ES-I3 (cell line): ENCODE measurements at regions not wholly inside any gene's neighbourhood (a gene's known extent, or its start where the extent isn't known, plus 50 kb on each side); places are given as distances from the start of the nearest gene placed in this dataset.

Experiments used
- H3K36me3 ChIP-seq: 2 replicates; pipeline ENCODE4 v1.6.1; 2013; ENCODE audit warnings: mild to moderate bottlenecking, low read length, control low read depth, moderate library complexity; ENCODE audit not compliant: insufficient read depth
- H3K4me1 ChIP-seq: 2 replicates; pipeline ENCODE4 v1.6.1; 2013; ENCODE audit warnings: mild to moderate bottlenecking, control low read depth, low read length; ENCODE audit not compliant: insufficient read depth
- H3K9ac ChIP-seq: 2 replicates; pipeline ENCODE4 v1.6.1; 2013; ENCODE audit warnings: low read depth, mild to moderate bottlenecking, low read length, moderate library complexity
- H3K9me3 ChIP-seq: 2 replicates; pipeline ENCODE4 v1.6.1; 2013; ENCODE audit warnings: mild to moderate bottlenecking, low read length, moderate library complexity; ENCODE audit not compliant: control insufficient read depth, insufficient read depth

DNA sequence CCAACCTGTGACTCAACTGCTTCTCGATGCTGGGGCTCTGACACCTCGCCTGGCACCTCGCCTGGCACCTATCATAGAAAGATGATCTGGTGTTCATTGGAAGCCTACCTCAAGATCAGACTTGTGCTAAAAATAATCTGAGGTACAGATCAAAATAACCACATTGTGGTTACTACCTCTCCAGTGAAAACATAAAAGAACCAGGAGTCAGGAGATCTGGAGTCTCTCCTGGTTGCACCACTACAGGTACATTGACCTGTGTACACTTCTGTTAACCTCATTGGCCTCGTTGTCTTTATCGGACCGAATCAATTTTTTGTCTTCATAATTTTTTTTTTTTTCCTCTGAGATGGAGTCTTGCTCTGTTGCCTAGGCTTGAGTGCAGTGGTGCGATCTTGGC, 695.9 kb downstream of the HDGFL1 start:
- Histone ChIP-seq H3K36me3 (no peaks in the 10 kb centered on the region), H3K9me3 (peaks cover 6% of the 10 kb centered on the region; the same call in 1 of the 2 replicates), H3K9ac (no peak overlapping the region), H3K4me1 (no peaks in the 10 kb centered on the region)

DNA sequence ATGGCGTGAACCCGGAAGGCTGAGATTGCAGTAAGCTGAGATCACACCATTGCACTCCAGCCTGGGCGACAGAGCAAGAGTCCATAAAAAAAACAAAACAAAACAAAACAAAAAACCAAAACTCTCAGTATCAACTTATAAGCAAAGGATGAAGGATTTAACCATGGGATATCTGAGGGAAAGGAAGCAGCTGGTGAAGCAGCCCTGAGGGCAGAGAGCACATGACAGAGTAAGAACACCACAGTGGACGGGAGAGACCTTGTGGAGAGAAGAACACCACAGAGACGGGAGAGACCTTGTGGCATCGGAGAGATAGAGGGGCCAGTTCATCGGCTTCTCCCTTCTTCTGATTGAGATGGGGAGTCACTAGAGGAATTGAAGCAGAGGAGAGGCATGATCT, 697.2 kb downstream of the HDGFL1 start:
- no peak overlapping the region for H3K9ac ChIP-seq
- no peaks in the 10 kb centered on the region for H3K9me3 ChIP-seq
- no peaks in the 10 kb centered on the region for H3K36me3 ChIP-seq
- H3K4me1 ChIP-seq = no peaks in the 10 kb centered on the region

DNA sequence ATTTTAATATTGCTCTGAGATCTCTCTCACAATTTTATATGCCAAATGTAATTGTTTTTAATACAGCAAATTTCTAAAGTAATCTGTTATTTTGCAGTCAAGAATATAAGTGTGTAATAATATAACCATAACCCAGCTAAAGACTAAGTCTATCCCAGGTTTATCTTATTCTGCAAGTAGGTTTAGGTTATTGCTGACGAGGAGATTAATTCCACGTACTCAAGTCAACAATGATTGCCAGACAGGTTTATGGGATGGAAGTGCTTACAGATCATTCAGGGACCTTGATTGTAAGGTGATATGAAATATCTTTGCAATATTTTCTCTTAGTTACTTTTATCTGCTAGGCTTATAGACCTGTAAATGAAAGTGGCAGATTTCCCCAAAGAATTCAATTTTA, 698.3 kb downstream of the HDGFL1 start:
- no peaks in the 10 kb centered on the region for H3K9me3 ChIP-seq

DNA sequence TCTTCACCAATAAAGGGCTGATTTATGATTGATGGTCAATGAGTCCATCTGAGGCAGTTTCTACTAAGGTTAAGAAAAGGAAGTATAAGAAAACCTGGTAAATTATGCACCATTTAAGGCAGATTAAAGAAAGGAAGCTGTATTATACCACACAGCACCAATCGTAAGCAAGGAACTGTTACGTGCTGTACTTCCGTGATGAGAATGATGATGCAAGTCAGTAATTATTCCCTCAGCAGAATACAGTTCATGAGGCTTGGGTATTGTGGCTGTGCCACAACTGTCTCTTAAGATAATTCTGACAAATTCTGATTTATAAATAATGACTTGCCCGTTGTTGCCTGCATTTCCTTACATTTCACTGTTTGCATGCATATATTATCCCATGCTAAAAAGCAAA, 699.0 kb downstream of the HDGFL1 start:
- no peaks in the 10 kb centered on the region for H3K36me3 ChIP-seq
- no peaks in the 10 kb centered on the region for H3K9me3 ChIP-seq
- no peaks in the 10 kb centered on the region for H3K4me1 ChIP-seq
- H3K9ac ChIP-seq = no peak overlapping the region

More for the DNA sequence above, 698.3 kb downstream of the HDGFL1 start:
- Histone ChIP-seq H3K9ac (no peak overlapping the region), H3K4me1 (no peaks in the 10 kb centered on the region), H3K36me3 (no peaks in the 10 kb centered on the region)

DNA sequence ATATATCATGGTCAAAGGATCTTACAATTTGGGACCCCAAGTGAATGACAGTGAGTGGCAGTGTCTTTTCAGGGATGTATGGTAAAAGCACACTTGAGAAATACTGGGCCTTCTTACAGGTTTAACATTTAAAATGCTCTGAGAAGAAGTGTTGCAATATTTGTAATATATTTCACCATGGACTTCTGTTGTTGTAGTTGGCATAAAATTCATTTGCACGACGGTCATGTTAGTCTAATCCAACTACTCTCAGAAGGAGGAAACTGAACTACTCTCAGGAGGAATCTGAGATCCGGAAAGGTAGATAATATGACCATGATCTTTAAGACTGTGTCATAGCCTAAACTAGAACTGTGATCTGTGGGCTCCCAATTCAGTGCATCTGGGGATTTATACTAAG, 700.1 kb downstream of the HDGFL1 start:
- Histone ChIP-seq H3K9me3 (no peaks in the 10 kb centered on the region), H3K36me3 (no peaks in the 10 kb centered on the region), H3K9ac (no peak overlapping the region), H3K4me1 (no peaks in the 10 kb centered on the region)

DNA sequence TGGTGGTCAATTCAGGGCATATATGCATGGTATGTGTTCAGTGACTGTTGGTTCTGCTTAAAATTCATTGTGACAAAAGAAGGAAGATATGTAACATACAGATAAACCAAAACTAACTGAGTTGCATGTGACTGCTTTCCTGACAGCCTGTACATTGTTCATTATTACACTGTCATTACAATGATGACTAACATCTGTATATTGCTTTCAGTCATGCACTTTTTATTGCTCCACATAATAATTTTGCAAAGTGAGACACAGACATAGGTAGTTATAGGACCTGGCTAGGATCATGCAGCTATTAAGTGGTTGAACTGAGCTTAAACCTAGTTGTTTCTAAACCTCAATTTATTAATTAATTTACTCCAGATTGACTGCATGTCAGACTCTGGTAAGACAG, 703.2 kb downstream of the HDGFL1 start:
- H3K36me3 ChIP-seq = no peaks in the 10 kb centered on the region
- H3K4me1 ChIP-seq = no peaks in the 10 kb centered on the region
- H3K9ac ChIP-seq = no peak overlapping the region
- no peaks in the 10 kb centered on the region for H3K9me3 ChIP-seq

DNA sequence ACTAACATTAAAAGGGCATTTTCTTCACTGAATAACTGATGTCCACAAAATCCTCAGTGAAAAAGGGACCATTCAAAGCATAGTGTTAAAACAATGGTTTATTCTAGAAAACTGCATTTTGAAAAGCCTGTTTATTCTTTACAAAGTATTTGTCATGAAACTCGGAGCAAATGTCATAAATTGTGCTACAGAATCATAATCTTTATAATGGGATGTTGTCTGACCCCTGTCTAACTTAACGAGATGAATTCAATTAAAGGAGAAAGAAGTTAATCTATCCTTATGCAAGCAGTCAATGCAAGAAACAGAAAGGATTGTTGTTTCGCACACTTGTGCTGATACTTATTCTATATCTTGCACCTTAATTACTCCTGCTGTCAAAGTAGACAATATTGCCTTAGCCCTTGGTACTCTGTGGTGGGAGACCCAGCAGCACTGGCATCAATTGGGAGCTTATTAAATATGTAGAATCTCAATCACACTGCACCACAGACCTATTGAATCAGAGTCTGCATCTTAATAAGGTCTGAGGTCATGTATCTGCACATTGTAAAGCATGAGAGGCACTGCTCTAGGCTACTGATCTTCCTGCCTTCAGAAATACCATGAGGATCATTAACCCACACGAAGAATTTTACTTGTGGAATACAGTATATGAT, 708.3 kb downstream of the HDGFL1 start:
- no peak overlapping the region for H3K9ac ChIP-seq
- H3K4me1 ChIP-seq = no peaks in the 10 kb centered on the region
- no peaks in the 10 kb centered on the region for H3K36me3 ChIP-seq
- H3K9me3 ChIP-seq = no peaks in the 10 kb centered on the region

DNA sequence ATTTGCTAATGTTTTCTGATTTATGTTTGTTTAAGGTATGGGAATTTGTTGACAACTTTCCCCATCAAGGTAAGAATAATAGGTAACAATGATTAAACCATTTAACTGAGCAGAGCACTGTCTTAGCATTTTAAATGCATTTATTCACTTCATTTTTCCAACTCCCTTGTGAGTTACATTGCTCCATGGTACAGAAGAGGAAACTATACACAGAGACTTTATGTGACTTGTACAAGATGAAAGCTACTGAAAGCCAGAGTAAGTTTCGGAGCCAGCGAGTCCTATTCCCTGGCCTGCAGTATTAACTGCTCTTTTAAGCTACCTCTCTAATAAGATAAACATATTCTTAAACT, 708.8 kb downstream of the HDGFL1 start:
- Histone ChIP-seq H3K4me1 (no peaks in the 10 kb centered on the region), H3K9me3 (no peaks in the 10 kb centered on the region), H3K36me3 (no peaks in the 10 kb centered on the region), H3K9ac (no peak overlapping the region)

DNA sequence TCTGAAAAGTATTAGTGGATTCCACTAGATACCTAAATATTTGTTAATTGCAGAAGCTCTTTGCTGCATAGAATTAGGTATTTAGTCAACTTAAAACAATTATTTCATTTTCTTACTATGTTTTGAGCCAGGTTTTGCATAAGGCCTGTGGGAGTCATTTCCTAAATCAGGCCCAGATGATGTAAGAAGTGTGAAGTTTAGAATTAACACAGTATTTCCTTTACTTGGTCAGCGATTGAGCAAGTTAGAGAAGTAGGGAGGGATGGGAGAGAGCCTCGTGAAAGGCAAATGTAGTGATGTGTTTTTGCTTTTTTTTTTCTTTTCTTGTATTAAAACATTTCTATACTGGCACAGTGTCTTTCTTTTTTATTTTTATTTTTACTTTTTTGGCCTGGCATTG, 711.1 kb downstream of the HDGFL1 start:
- Histone ChIP-seq H3K36me3 (no peaks in the 10 kb centered on the region), H3K9me3 (no peaks in the 10 kb centered on the region), H3K9ac (no peak overlapping the region), H3K4me1 (no peaks in the 10 kb centered on the region)

DNA sequence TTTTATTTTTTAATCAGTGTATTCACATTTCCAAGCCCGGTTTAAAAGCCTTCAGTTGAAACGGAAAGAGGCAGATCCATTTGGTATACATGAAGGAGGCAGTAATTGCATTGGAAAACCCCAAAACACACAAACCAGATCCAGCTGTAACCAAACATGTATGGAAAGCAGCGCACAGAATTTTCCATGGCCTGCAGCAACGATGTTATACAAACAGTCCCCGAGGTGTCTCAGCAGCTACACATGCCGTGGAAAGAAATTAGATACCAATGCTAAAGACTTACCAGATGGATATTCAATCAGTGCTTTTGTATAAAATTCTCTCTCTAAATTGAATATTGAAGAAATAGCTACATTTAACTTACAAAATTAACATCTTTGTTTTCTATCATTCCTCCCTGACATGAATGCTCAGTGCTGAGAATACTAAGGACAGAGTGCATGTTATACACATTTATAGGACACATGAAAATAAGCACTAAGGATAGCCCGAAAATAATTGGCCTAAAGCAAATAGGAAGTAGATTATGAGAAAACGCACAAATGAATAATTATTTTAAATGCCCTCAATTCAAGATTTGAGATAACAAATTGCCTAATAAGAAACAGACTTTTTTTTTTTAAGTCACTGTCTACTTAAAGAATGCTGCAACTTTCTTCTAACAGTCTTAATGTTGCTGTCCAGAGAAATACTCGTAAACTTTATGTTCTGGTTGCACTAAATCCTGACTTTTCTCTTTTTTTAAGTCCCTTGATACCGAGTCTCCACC, 713.1 kb downstream of the HDGFL1 start:
- H3K36me3 ChIP-seq = no peaks in the 10 kb centered on the region
- no peaks in the 10 kb centered on the region for H3K4me1 ChIP-seq
- no peak overlapping the region for H3K9ac ChIP-seq

DNA sequence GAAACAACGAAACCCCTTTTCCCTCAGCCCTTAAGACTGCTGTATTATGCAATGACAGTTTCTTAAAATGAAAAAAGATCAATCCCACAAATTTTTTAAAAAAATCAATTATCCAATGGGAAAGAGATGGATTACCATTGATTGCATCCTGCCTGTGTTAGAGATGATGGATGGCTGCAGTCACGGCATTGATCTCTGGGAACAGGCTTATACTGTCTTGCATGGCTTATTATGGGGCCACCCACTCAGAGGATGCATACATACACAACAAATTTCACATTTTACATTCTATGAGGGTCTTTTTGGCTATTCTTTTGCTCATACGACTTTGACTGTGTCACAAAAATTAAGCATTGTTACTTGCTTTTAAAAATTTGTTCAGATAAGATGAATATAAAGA, 724.3 kb downstream of the HDGFL1 start:
- H3K4me1 ChIP-seq = no peaks in the 10 kb centered on the region
- H3K36me3 ChIP-seq = no peaks in the 10 kb centered on the region
- H3K9ac ChIP-seq = no peak overlapping the region
- no peaks in the 10 kb centered on the region for H3K9me3 ChIP-seq

More for the DNA sequence above, 713.1 kb downstream of the HDGFL1 start:
- no peaks in the 10 kb centered on the region for H3K9me3 ChIP-seq

DNA sequence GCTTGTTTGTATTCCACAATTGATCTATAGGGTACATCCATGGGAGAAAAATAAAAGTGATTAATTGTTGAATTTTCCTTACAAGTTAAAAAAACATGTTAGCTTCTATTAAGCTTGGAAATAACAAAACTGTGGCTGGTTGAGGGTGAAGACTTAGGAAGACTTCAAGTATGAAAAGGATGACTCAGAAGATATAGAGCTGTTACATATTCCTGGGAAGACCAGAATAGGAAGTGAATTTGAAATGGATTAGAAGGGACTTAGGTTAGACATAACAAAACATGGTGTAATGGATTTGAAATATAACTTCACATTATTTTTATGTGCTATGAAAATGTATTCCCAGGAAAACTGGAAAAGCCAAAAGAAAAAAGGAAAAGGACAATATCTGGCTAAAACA, 732.2 kb downstream of the HDGFL1 start:
- H3K9me3 ChIP-seq = peaks cover 4% of the 10 kb centered on the region; the same call in 1 of the 2 replicates

DNA sequence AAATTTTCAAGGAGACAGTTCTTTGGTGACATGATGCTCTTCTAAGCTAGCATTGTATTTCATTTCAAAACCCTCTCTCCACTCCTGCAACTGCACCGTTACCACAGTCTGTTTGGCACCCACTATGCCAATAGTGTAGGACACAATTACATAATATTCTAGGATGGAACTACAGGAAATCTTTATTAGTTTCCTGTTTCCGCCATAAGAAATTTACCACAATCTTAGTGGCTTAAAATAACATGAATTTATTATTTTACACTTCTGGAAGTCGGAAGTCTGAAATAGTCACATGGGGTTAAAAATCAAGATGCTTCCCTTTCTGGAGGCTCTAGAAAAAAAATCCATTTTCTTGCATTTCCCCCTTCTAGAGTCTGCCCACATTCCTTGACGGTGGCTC, 733.1 kb downstream of the HDGFL1 start:
- peaks cover 4% of the 10 kb centered on the region; the same call in 1 of the 2 replicates for H3K9me3 ChIP-seq
- H3K4me1 ChIP-seq = no peaks in the 10 kb centered on the region
- no peaks in the 10 kb centered on the region for H3K36me3 ChIP-seq
- H3K9ac ChIP-seq = no peak overlapping the region

More for the DNA sequence above, 732.2 kb downstream of the HDGFL1 start:
- Histone ChIP-seq H3K36me3 (no peaks in the 10 kb centered on the region), H3K4me1 (no peaks in the 10 kb centered on the region), H3K9ac (no peak overlapping the region)

DNA sequence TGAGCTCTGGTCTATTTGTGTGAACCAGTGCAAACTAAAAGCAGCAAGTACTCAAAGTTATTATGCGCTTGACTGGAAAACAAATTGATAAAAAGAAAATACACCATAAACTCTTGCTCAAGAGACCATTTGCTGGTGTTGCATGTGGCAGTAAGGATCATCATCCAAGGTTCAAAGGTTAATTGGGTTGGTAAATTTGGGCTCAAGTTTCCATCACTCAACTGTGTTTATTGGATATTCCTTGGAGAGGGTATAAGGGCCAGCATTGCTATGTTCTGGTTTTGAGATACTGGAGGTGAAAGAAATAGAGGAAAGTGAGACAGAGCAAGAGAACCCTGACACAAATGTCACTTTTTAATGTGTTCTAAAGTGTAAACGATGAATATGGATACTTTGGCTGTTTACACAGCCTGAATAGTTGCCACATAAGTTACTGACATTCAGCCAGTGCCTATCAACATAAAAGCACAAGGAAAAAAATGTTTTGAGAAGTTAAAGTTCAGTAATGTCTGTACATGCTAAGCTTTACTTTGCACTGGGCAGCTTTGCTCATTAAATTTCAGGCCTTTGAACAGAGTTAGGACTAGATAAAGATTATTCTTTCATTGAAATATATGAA, 736.1 kb downstream of the HDGFL1 start:
- Histone ChIP-seq H3K36me3 (no peaks in the 10 kb centered on the region), H3K9me3 (peaks cover 4% of the 10 kb centered on the region; the same call in 1 of the 2 replicates), H3K9ac (no peak overlapping the region), H3K4me1 (no peaks in the 10 kb centered on the region)
